G401.6 (cell line): ENCODE measurements at regions not wholly inside any gene's neighbourhood (a gene's known extent, or its start where the extent isn't known, plus 50 kb on each side); places are given as distances from the start of the nearest gene placed in this dataset.
"Not testable (repeated sequence)": the region's sequence is repeated elsewhere in the genome, so short reads cannot be mapped to it uniquely, and the experiment has no call there.

Experiments
- FAIRE-seq: peaks from 2 replicates; lab custom pipeline; 2012; peaks lifted over from hg19 to GRCh38; lab: Jason Lieb, UNC

GRCh38 chr10:42187501-42188195, 450.7 kb downstream of the ZNF33B start:
- not testable (repeated sequence) for FAIRE-seq

- not testable (repeated sequence) for FAIRE-seq
Measured at GRCh38 chr10:42177793-42178689, 460.3 kb downstream of the ZNF33B start.

- FAIRE-seq: no peak
Measured at GRCh38 chr10:42177077-42177792, 461.1 kb downstream of the ZNF33B start.

- FAIRE-seq: no peak
Measured at GRCh38 chr10:42150428-42151061, 487.8 kb downstream of the ZNF33B start.

- FAIRE-seq: no peak
Measured at GRCh38 chr10:42149722-42150427, 488.5 kb downstream of the ZNF33B start.

- no peak for FAIRE-seq
Measured at GRCh38 chr10:42149027-42149700, 489.2 kb downstream of the ZNF33B start.

- peak; percentile 45 for FAIRE-seq
Measured at GRCh38 chr10:42146165-42146564, 492.2 kb downstream of the ZNF33B start.

GRCh38 chr10:42138023-42138422, 500.3 kb downstream of the ZNF33B start:
- FAIRE-seq: not testable (repeated sequence)

GRCh38 chr10:42113158-42113450, 525.3 kb downstream of the ZNF33B start:
- FAIRE-seq: no peak

GRCh38 chr10:42112331-42113157, 525.8 kb downstream of the ZNF33B start:
- no peak for FAIRE-seq

- no peak for FAIRE-seq
Measured at GRCh38 chr10:42111661-42112330, 526.6 kb downstream of the ZNF33B start.

GRCh38 chr10:42111076-42111475, 527.3 kb downstream of the ZNF33B start:
- FAIRE-seq: no peak
